Lower lobe of right lung (tissue), 2 donors: ENCODE measurements at regions not wholly inside any gene's neighbourhood (a gene's known extent, or its start where the extent isn't known, plus 50 kb on each side); places are given as distances from the start of the nearest gene placed in this dataset.
"Not testable (repeated sequence)": the region's sequence is repeated elsewhere in the genome, so short reads cannot be mapped to it uniquely, and the experiment has no call there.

Source experiments
- ATAC-seq, 2 donors: fragments of 200-7000 bp; cut with Tn5 transposase; one replicate each; pipeline ENCODE4 v1.9.1; 2020 to 2022; ENCODE audit warnings: mild to moderate bottlenecking in 2 of 2, moderate library complexity in 2 of 2
- DNase-seq: peaks from one replicate; pipeline ENCODE4 v3.0.0-alpha.2; 2020
- H3K27ac ChIP-seq: fragments of 200-600 bp; one replicate; pipeline ENCODE4 v1.8.0; 2022
- H3K27me3 ChIP-seq: fragments of 200-600 bp; one replicate; pipeline ENCODE4 v1.8.0; 2022; ENCODE audit warnings: low read depth
- H3K36me3 ChIP-seq: fragments of 200-600 bp; one replicate; pipeline ENCODE4 v1.8.0; 2022; ENCODE audit warnings: mild to moderate bottlenecking
- H3K4me1 ChIP-seq: fragments of 200-600 bp; one replicate; pipeline ENCODE4 v1.8.0; 2022
- H3K4me3 ChIP-seq: fragments of 200-600 bp; one replicate; pipeline ENCODE4 v1.8.0; 2022; ENCODE audit warnings: mild to moderate bottlenecking
- H3K9me3 ChIP-seq: fragments of 200-600 bp; one replicate; pipeline ENCODE4 v1.8.0; 2022
- CTCF ChIP-seq: fragments of 200-600 bp; IDR thresholded peaks from one replicate; pipeline ENCODE4 v1.8.0; 2022; ENCODE audit warnings: antibody characterized with exemption, mild to moderate bottlenecking
- intact Hi-C: fragments of 100-400 bp; cut with DNase I; formaldehyde crosslinking; loops from one replicate; pipeline ENCODE4 v1.11.0; 2022
- donor health status: DM: no; HTN: yes; CAD: no; lungs with severe emphysema.

- Histone ChIP-seq H3K27ac (no peak overlapping the region), H3K27me3 (no peaks in the 10 kb centered on the region), H3K4me3 (no peak overlapping the region), H3K36me3 (no peaks in the 10 kb centered on the region), H3K9me3 (no peaks in the 10 kb centered on the region), H3K4me1 (no peaks in the 10 kb centered on the region)
- no peak for TF ChIP-seq CTCF
- DNase-seq (no peak), ATAC-seq (no peak)
- intact Hi-C loops, result no loop called here
These were observed 450.5 kb upstream of the CDH10 start for GRCh38 chr5:25095261-25095660.

GRCh38 chr5:25094219-25094618 is 449.4 kb upstream of the CDH10 start:
- Histone ChIP-seq H3K27me3 (no peaks in the 10 kb centered on the region), H3K4me3 (no peak overlapping the region), H3K27ac (no peak overlapping the region), H3K4me1 (no peaks in the 10 kb centered on the region), H3K36me3 (no peaks in the 10 kb centered on the region), H3K9me3 (no peaks in the 10 kb centered on the region)
- no peak for DNase-seq
- ATAC-seq, result no peak
- intact Hi-C loops, result no loop called here
- TF ChIP-seq CTCF, result no peak

DNA sequence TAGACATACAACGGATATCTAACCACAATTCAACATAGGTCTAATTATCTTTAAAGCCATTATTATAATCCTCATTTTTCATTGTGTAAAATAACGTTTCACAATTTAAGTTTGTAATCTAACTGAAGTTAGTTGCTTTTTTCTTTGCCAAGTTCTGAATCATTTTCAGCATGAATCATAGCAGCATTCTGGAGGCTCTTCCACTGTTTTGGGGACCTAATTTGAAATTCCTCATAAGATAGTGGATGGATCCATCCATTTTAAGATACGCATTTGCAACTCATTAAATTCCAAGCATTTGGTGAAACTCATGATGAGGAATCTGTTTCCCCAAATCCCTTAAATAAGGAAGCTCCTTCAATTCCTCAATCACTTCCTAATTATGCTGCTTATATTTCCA is 447.1 kb upstream of the CDH10 start:
- no peaks in the 10 kb centered on the region for H3K27me3 ChIP-seq
- H3K36me3 ChIP-seq, result no peaks in the 10 kb centered on the region
- no peak overlapping the region for H3K4me3 ChIP-seq
- TF ChIP-seq CTCF, result no peak
- ATAC-seq, result no peak
- no peak for DNase-seq
- H3K4me1 ChIP-seq, result no peaks in the 10 kb centered on the region
- intact Hi-C loops, result no loop called here
- H3K9me3 ChIP-seq, result no peaks in the 10 kb centered on the region
- no peak overlapping the region for H3K27ac ChIP-seq

DNA sequence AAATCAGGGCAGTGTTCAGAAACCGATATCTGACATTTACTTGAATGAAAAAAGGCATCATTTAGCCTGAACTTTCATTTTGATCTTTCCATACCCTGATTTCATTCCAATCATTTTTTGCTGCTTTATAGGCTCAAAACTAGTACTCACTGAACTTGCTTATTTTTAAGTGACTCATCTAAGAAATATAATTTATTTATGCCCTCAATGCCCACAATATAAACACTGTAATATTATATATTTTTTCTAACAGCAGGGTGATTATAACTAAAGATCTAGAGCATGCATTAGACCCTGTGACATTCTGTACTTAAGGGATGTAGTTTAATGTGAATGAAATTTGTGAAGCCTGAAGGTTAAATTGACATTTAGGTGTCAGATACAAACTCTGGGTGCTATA is 446.1 kb upstream of the CDH10 start:
- intact Hi-C loops, result no loop called here
- ATAC-seq (no peak), DNase-seq (no peak)
- Histone ChIP-seq H3K27ac (no peak overlapping the region), H3K4me1 (no peaks in the 10 kb centered on the region), H3K9me3 (no peaks in the 10 kb centered on the region), H3K36me3 (no peaks in the 10 kb centered on the region), H3K27me3 (no peaks in the 10 kb centered on the region), H3K4me3 (no peak overlapping the region)
- TF ChIP-seq CTCF, result no peak

GRCh38 chr5:25090275-25090674 is 445.5 kb upstream of the CDH10 start:
- no peaks in the 10 kb centered on the region for H3K9me3 ChIP-seq
- no peaks in the 10 kb centered on the region for H3K36me3 ChIP-seq
- no peak for DNase-seq
- no peak for ATAC-seq
- H3K27me3 ChIP-seq, result no peaks in the 10 kb centered on the region
- no peak for TF ChIP-seq CTCF
- intact Hi-C loops, result no loop called here
- H3K27ac ChIP-seq, result no peak overlapping the region
- H3K4me3 ChIP-seq, result no peak overlapping the region
- no peaks in the 10 kb centered on the region for H3K4me1 ChIP-seq

DNA sequence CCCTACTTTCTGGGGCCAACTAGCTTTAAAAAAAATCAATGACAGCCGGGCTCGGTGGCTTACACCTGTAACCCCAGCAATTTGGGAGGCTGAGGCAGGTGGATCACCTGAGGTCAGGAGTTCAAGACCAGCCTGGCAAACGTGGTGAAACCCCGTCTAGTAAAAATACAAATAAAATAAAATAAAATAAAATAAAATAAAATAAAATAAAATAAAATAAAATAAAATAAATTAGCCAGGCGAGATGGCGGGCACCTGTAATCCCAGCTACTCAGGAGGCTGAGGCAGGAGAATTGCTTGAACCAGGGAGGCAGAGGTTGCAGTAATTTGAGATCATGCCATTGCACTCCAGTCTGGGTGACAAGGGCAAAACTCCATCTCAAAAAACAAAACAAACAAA is 443.9 kb upstream of the CDH10 start:
- H3K4me3 ChIP-seq, H3K4me1 ChIP-seq, H3K27me3 ChIP-seq, DNase-seq, ATAC-seq, H3K27ac ChIP-seq, H3K9me3 ChIP-seq, H3K36me3 ChIP-seq, intact Hi-C loops: not testable (repeated sequence)

DNA sequence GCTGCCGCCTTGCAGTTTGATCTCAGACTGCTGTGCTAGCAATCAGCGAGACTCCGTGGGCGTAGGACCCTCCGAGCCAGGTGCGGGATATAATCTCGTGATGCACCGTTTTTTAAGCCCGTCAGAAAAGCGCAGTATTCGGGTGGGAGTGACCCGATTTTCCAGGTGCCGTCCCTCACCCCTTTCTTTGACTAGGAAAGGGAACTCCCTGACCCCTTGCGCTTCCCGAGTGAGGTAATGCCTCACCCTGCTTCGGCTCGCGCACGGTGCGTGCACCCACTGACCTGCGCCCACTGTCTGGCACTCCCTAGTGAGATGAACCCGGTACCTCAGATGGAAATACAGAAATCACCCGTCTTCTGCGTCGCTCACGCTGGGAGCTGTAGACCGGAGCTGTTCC is 438.5 kb upstream of the CDH10 start:
- H3K27ac ChIP-seq, H3K4me1 ChIP-seq, ATAC-seq, DNase-seq, H3K36me3 ChIP-seq, H3K27me3 ChIP-seq, H3K9me3 ChIP-seq, H3K4me3 ChIP-seq, intact Hi-C loops: not testable (repeated sequence)
